OCI-LY1 (cell line): ENCODE measurements at regions not wholly inside any gene's neighbourhood (a gene's known extent, or its start where the extent isn't known, plus 50 kb on each side); places are given as distances from the start of the nearest gene placed in this dataset.

Experiments
- EZH2 ChIP-seq: fragments of 200-600 bp; sonication (generic), shearing (Covaris generic); IDR thresholded peaks from 2 replicates; pipeline ENCODE4 v1.8.0; 2017; ENCODE audit warnings: borderline replicate concordance, mixed run types, mild to moderate bottlenecking, antibody characterized with exemption, low read length, moderate library complexity, mixed read lengths
- TF ChIP-seq, protein P1 (sequence below): fragments of 200-600 bp; sonication (generic), shearing (Covaris generic); IDR thresholded peaks from 2 replicates; pipeline ENCODE4 v1.5.1; 2017; ENCODE audit warnings: mild to moderate bottlenecking, antibody characterized with exemption, low read length, moderate library complexity, mixed read lengths

DNA sequence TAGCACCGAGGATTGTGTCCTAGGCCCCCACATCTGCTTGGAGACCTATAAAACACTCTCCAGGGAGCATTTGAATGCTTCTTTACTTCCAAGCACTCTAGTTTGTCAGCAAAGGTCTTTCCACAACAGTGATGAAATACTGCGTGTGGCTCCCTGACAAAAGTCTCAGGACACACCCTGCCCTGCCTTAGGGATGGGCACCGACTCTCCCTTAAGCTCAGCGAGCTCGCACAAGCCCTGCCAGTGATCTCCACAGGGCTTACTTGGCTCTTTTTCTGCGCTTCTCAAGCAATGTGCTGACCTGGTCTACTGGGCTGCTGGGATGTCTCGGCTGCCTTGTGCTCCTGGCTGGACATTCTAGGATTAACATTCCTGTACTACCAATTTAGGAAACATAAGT lies 84.3 kb upstream of the MPP7 start:
- TF ChIP-seq, protein P1, sequence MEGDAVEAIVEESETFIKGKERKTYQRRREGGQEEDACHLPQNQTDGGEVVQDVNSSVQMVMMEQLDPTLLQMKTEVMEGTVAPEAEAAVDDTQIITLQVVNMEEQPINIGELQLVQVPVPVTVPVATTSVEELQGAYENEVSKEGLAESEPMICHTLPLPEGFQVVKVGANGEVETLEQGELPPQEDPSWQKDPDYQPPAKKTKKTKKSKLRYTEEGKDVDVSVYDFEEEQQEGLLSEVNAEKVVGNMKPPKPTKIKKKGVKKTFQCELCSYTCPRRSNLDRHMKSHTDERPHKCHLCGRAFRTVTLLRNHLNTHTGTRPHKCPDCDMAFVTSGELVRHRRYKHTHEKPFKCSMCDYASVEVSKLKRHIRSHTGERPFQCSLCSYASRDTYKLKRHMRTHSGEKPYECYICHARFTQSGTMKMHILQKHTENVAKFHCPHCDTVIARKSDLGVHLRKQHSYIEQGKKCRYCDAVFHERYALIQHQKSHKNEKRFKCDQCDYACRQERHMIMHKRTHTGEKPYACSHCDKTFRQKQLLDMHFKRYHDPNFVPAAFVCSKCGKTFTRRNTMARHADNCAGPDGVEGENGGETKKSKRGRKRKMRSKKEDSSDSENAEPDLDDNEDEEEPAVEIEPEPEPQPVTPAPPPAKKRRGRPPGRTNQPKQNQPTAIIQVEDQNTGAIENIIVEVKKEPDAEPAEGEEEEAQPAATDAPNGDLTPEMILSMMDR = no peak
- no peak for TF ChIP-seq EZH2
